ENCODE measurements at regions not wholly inside any gene's neighbourhood (a gene's known extent, or its start where the extent isn't known, plus 50 kb on each side); places are given as distances from the start of the nearest gene placed in this dataset.
"Not testable (repeated sequence)": the region's sequence is repeated elsewhere in the genome, so short reads cannot be mapped to it uniquely, and the experiment has no call there.

DNA sequence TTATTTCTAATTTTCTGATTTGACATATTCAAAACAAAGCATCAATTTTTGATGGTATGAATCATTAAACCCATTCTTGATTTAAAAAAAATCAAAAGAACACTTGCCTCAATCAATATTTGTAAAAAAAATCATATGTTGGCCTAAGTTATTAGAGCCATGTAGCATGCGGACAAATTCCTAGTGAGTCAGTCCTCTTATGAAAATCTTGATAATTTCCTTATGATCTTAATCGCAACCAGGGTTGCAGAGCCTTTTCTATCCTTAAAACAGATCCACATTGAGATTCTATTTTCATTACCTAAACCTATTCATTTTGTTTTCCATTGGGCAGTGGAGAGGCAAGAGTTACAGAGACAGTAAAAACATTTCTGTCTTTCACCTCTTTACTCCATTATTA is 203.2 kb downstream of the ARL4A start:
- FAIRE-seq, result no peak

- no peak for FAIRE-seq
Observed at GRCh38 chr7:12893292-12893691, 205.9 kb downstream of the ARL4A start.

GRCh38 chr7:12895296-12895695 is 207.9 kb downstream of the ARL4A start:
- FAIRE-seq, result no peak

- no peak for FAIRE-seq
Observed at GRCh38 chr7:12896316-12896715, 208.9 kb downstream of the ARL4A start.

DNA sequence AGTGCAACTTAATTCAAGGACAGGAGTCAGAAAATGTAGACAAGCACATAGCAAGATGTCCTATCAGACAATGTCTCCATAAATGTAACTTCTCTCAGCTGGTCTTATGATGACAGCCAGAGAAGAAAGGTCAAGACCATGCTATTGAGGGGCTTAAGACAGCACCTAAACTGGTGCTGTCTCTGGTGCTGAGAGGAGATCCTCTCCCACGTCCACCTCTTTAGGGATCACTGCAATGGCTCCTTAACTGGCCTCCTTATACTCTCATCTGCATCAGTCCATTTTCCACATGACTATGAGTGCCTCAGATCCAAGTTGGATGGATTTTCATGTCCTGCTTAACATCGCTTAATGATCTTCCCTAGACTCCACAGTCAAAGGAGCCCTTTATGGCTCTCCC is 210.6 kb downstream of the ARL4A start:
- FAIRE-seq, result no peak

DNA sequence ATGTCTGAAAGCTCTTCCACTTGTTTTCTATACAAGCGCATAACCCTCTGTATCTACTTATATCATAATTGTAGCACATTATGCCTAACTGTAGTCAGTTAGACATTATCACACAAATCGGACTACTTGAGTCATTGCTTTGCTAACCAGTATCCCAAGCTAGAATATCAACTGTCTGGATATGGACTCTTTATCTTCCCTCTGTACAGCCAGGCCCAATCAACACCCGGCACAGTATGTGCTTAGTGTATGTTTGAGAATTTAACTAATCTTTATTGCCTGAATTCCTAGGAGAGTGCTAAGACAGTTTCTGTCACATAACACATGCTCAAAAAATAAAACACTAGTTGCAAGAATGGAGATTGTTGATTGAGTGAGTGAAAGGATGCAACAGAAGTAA is 211.2 kb downstream of the ARL4A start:
- FAIRE-seq, result no peak

DNA sequence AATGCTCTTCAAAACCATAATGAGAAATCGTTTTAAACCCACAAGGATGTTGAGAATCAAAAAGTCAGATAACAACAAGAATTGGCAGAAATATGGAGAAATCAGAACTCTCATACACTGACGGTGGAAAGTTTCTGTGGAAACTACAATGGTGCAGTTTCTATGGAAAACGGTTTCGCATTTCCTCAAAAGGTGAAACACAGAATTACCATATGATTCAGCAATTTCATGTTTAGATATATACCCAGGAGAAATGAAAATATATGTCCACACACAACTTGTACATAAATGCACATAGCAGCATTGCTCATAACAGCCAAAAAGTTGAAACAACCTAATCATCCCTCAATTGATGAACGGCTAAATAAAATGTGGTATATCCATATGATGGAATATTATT is 218.2 kb downstream of the ARL4A start:
- FAIRE-seq, result no peak

- no peak for FAIRE-seq
Observed at GRCh38 chr7:12907774-12908173, 220.3 kb downstream of the ARL4A start.

- FAIRE-seq, result no peak
Observed at GRCh38 chr7:12909483-12909882, 222.1 kb downstream of the ARL4A start.

- no peak for FAIRE-seq
Observed at GRCh38 chr7:12911053-12911452, 223.6 kb downstream of the ARL4A start.

DNA sequence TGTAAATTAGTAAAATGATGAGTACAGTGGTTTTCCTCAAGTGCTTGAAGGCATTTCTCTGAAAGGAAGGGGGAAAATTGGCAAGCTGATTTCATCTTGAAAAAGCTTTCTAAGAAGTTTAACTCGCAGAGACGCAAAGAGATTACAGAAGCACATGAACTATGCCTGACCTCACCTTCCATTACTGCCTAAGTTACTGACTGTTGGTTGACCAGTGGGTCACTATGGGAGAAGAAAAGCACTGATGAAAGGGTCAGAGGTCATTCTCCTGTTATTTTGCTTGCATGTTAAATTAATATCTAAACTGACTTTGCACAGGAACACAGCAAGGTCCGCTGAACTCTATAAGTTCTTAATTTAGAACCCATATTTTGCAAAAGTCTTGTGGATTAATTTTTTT is 225.6 kb downstream of the ARL4A start:
- no peak for FAIRE-seq

GRCh38 chr7:12917801-12918200 is 230.4 kb downstream of the ARL4A start:
- no peak for FAIRE-seq

- FAIRE-seq, result no peak
Observed at GRCh38 chr7:12921751-12922345, 234.4 kb downstream of the ARL4A start.

DNA sequence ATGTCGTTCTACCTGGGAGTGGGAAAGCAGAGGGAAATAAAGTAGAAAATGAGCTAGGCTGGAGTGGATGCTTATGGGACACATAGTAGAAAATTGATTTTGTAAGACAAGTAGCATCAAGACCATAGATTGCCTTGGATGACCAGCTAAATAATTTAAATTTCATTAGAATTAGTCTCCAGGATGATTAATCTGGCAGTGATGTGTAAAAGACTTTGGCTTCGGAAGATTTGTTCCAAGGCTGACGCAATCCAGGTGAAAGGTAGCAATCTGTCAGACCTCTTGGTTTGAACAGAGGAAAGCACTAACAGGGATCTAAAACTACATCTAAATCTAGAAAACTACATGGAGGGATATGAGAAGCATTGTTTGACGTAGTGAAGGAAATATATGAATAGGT is 236.5 kb downstream of the ARL4A start:
- no peak for FAIRE-seq

DNA sequence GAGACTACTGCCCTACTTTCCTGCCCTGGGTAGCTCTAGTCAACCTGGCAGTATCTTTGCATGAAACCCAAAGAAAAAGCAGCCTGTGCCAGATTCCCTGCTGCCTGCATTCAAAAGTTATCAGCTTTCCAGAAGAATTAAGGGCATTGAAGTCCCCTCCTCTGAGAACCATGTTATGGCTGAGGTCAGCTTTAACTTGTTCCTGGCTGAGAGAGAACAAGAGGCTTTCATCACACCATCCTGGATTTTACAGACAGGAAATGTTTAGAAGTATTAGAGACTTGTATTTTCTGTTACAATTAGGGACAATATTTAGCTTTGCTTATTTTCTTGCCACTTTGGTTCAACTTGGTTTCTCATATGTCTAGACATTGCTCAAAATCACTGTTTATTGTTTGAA is 238.8 kb downstream of the ARL4A start:
- FAIRE-seq, result no peak

- FAIRE-seq, result no peak
Observed at GRCh38 chr7:12927635-12928434, 240.4 kb downstream of the ARL4A start.

- no peak for FAIRE-seq
Observed at GRCh38 chr7:12929476-12930140, 242.2 kb downstream of the ARL4A start.

DNA sequence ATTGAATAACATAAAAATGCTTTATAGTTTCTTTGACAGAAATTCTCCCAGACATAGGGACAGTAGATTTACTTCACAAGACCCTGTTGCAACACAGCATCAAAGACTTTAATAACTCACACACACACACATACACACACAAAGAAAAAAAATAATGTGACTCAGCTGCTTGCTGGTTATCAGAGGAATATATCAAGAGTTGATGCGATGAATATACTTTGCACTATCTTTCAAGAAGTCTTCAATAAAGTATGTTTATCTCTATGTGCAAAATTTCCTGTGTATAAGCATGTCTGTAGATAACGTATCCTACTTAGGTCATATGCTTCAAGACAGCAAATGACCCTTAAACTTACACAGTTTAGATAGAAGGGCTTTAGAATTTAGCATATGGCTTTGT is 243.1 kb downstream of the ARL4A start:
- FAIRE-seq, result no peak

DNA sequence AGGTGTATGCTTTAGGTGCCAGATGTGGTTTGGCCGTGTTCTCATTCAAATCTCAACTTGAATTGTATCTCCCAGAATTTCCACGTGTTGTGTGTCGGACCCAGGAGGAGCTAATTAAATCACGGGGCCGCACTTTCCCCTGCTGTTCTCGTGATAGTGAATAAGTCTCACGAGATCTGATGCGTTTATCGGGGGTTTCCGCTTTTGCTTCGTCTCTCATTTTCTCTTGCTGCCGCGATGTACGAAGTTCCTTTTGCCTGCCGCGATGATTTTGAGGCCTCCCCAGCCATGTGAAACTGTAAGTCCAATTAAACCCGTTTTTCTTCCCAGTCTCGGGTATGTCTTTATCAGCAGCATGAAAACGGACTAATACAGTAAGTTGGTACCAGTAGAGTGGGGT is 244.0 kb downstream of the ARL4A start:
- not testable (repeated sequence) for FAIRE-seq

GRCh38 chr7:12939694-12940093 is 252.3 kb downstream of the ARL4A start:
- FAIRE-seq, result no peak

DNA sequence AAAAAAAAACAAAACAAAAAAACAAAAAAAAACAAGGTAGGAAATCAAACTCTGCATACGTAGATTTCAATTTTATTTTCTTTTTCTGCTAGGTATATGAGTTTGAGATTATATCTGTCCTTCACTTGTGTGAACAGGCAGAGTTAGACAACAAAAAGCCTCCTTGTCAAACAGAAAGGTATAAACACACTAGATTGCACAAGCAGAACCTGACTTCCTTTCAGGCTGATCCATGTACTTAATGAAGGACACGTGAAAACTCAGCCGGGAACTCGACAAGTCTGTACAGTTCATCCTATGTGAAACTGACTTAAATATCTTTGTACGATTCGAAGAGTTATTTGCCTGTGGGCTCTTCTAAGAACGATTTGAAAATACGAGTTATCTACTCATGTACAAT is 254.1 kb downstream of the ARL4A start:
- no peak for FAIRE-seq

DNA sequence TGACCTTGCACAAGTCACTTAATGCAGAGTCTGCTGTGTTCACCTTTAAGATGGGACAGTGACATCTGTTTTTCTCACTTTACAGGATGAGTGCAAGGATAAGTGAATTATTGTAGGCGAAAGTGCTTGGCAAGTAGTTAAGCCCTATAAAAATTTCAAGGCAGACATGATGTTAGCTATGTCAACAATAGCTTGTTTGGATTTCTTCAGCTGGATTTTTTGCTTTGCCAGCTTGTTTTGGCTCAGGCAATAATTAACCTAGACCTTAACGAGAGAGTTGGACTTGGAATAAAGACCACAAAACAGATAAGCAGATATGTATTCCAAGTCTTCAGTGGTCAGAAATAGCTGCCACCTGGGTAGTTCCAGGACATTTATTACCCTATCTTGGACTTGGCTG is 255.2 kb downstream of the ARL4A start:
- FAIRE-seq, result no peak

DNA sequence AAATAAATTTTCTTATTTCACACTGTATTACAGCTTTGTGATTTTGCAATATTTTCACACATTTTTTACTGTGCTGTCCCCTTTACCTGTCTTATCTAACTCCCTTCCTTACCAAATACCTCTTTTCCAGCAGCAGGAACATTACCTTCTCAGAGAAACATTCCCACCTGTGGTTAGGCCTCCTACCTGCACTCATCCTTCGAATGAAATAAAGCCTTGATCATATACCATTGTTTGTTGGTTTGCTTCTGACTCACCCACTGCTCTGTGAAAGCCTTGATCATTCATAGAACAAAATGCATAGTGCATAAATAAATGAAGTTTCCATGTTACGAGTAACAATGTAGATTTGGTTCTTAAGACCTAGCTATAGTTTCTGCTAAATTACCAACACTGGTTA is 256.3 kb downstream of the ARL4A start:
- no peak for FAIRE-seq

DNA sequence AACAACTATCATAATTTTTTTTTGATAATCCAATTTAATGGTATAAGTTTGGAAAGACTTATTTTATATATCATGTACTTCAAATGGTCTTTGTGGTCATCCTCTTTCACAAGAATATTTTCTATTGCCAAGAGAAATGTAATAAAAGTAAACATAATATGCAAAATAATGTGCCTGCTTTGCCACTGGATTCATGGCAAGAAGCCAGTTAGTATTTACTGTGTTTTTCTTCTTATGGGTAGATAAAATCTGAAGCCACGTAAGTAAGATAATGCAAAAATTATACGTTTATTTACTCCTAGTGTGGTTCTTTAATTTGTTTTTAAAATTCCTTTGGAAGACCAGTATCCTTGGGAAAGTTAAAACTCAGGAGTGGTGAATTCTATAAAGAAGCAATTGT is 258.5 kb downstream of the ARL4A start:
- FAIRE-seq, result no peak
